ENCODE measurements at regions not wholly inside any gene's neighbourhood (a gene's known extent, or its start where the extent isn't known, plus 50 kb on each side); places are given as distances from the start of the nearest gene placed in this dataset.

GRCh38 chr6:168372889-168373288 lies 53.3 kb upstream of the DACT2 start:
- Histone ChIP-seq H3K27me3 (ENCODE audit: control insufficient read depth, insufficient read depth, low read length) (no peaks in the 10 kb centered on the region; the same call in 1 of the 2 replicates), H3K36me3 (ENCODE audit: control insufficient read depth, insufficient read depth, low read length) (no peaks in the 10 kb centered on the region), H3K4me3 (ENCODE audit: low read depth in 2 of 2, low read length in 2 of 2) (no peak overlapping the region), H3K4me1 (ENCODE audit: control insufficient read depth, insufficient read depth, low read length) (peaks cover 6% of the 10 kb centered on the region; the same call in 1 of the 2 replicates), H3K9me3 (ENCODE audit: control insufficient read depth, insufficient read depth, low read depth, low read length) (no peaks in the 10 kb centered on the region), H3K27ac (ENCODE audit: low read length) (no peak overlapping the region)
- ATAC-seq (no peak), DNase-seq (ENCODE audit: low read depth, low spot score) (no peak)
- intact Hi-C loops (cut with micrococcal nuclease; ENCODE audit: unreplicated experiment) (loop anchor here (5.0 kb wide), 1 partner anchor 339 kb away; no protein-coding TSS in a partner anchor), in situ Hi-C loops (cut with HindIII; ENCODE audit: low pct_unique_long_range_greater_than_20kb, low sequenced_read_pairs) (no loop called here)
- BruUV-seq (replicated peaks): no TSS peak
- TF ChIP-seq, protein P1, sequence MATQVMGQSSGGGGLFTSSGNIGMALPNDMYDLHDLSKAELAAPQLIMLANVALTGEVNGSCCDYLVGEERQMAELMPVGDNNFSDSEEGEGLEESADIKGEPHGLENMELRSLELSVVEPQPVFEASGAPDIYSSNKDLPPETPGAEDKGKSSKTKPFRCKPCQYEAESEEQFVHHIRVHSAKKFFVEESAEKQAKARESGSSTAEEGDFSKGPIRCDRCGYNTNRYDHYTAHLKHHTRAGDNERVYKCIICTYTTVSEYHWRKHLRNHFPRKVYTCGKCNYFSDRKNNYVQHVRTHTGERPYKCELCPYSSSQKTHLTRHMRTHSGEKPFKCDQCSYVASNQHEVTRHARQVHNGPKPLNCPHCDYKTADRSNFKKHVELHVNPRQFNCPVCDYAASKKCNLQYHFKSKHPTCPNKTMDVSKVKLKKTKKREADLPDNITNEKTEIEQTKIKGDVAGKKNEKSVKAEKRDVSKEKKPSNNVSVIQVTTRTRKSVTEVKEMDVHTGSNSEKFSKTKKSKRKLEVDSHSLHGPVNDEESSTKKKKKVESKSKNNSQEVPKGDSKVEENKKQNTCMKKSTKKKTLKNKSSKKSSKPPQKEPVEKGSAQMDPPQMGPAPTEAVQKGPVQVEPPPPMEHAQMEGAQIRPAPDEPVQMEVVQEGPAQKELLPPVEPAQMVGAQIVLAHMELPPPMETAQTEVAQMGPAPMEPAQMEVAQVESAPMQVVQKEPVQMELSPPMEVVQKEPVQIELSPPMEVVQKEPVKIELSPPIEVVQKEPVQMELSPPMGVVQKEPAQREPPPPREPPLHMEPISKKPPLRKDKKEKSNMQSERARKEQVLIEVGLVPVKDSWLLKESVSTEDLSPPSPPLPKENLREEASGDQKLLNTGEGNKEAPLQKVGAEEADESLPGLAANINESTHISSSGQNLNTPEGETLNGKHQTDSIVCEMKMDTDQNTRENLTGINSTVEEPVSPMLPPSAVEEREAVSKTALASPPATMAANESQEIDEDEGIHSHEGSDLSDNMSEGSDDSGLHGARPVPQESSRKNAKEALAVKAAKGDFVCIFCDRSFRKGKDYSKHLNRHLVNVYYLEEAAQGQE (IDR thresholded peaks at IDR 0.05; ENCODE audit: insufficient read depth in 1 of 2, low read depth in 2 of 2, low read length in 1 of 2): no peak
- TF ChIP-seq TCF7L2 (IDR thresholded peaks at IDR 0.05; ENCODE audit: low read depth, low read length): no peak
- TF ChIP-seq POLR2AphosphoS5 (IDR thresholded peaks at IDR 0.05; ENCODE audit: low read depth, low read length): no peak
- TF ChIP-seq SIN3A (IDR thresholded peaks at IDR 0.05; ENCODE audit: borderline replicate concordance, insufficient read depth, low read depth, low read length): no peak
- no peak for TF ChIP-seq CTCF (IDR thresholded peaks at IDR 0.05)
- CTCF ChIA-PET: no interaction called here
- POLR2A ChIA-PET: no interaction called here

DNA sequence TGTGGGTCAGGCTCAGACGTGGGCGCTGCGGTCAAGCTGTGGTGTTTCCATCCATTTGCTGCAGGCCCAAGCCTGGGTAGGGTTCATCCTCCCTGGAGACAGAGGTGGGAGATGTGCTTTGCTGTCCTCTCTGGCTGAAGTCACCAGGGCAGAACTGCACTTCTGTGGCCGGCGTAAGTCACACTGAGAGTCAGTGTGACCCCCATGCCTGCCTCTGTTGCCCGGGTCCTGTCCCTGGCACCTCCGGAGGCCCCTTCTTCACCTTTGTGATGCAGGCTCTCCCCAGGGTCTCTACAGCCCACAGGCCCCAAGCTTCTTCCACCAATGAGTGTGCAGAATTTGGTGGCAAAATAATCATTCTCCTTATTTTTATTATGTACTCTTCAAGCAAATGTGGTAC lies 53.8 kb upstream of the DACT2 start:
- intact Hi-C loops (cut with micrococcal nuclease; ENCODE audit: unreplicated experiment) (loop anchor here (5.0 kb wide), 1 partner anchor 339 kb away; no protein-coding TSS in a partner anchor), in situ Hi-C loops (cut with HindIII; ENCODE audit: low pct_unique_long_range_greater_than_20kb, low sequenced_read_pairs) (no loop called here)
- ChIA-PET CTCF (no interaction called here), POLR2A (no interaction called here)
- Histone ChIP-seq H3K4me3 (ENCODE audit: low read depth in 2 of 2, low read length in 2 of 2) (no peak overlapping the region), H3K9me3 (ENCODE audit: control insufficient read depth, insufficient read depth, low read depth, low read length) (no peaks in the 10 kb centered on the region), H3K27me3 (ENCODE audit: control insufficient read depth, insufficient read depth, low read length) (no peaks in the 10 kb centered on the region; the same call in 1 of the 2 replicates), H3K36me3 (ENCODE audit: control insufficient read depth, insufficient read depth, low read length) (no peaks in the 10 kb centered on the region), H3K27ac (ENCODE audit: low read length) (no peak overlapping the region), H3K4me1 (ENCODE audit: control insufficient read depth, insufficient read depth, low read length) (peaks cover 6% of the 10 kb centered on the region; the same call in 1 of the 2 replicates)
- TF ChIP-seq, protein P1 (IDR thresholded peaks at IDR 0.05; ENCODE audit: insufficient read depth in 1 of 2, low read depth in 2 of 2, low read length in 1 of 2): no peak
- TF ChIP-seq CTCF (IDR thresholded peaks at IDR 0.05) (no peak), POLR2AphosphoS5 (IDR thresholded peaks at IDR 0.05; ENCODE audit: low read depth, low read length) (no peak), TCF7L2 (IDR thresholded peaks at IDR 0.05; ENCODE audit: low read depth, low read length) (no peak), SIN3A (IDR thresholded peaks at IDR 0.05; ENCODE audit: borderline replicate concordance, insufficient read depth, low read depth, low read length) (no peak)
- no TSS peak for BruUV-seq (replicated peaks)
- DNase-seq (ENCODE audit: low read depth, low spot score) (no peak), ATAC-seq (no peak)
